HEK293 (cell line): ENCODE measurements at regions not wholly inside any gene's neighbourhood (a gene's known extent, or its start where the extent isn't known, plus 50 kb on each side); places are given as distances from the start of the nearest gene placed in this dataset.

ENCODE experiments used
- HOXA7 ChIP-seq: sonication (generic); formaldehyde crosslinking; IDR thresholded peaks from 2 replicates; pipeline ENCODE4 v1.8.1; 2022; ENCODE audit warnings: missing genetic modification reagents, borderline replicate concordance
- KLF16 ChIP-seq: fragments of 450-650 bp; formaldehyde crosslinking; IDR thresholded peaks from 2 replicates; pipeline ENCODE4 v1.5.1; 2017; ENCODE audit warnings: missing biosample characterization, missing genetic modification characterization
- WT1 ChIP-seq: fragments of 450-650 bp; formaldehyde crosslinking; IDR thresholded peaks from 2 replicates; pipeline ENCODE4 v1.5.1; 2016; ENCODE audit warnings: missing biosample characterization, missing genetic modification characterization
- ZNF585B ChIP-seq: fragments of 450-650 bp; formaldehyde crosslinking; IDR thresholded peaks from 2 replicates; pipeline ENCODE4 v1.5.1; 2016; ENCODE audit warnings: missing biosample characterization, missing genetic modification characterization
- TF ChIP-seq, protein P1 (sequence below): fragments of 450-650 bp; IDR thresholded peaks from 2 replicates; pipeline ENCODE4 v1.5.1; 2018; ENCODE audit warnings: missing biosample characterization, mild to moderate bottlenecking, missing genetic modification characterization
- TF ChIP-seq, protein P2 (sequence below): fragments of 450-650 bp; formaldehyde crosslinking; IDR thresholded peaks from 2 replicates; pipeline ENCODE4 v1.5.1; 2016; ENCODE audit warnings: missing biosample characterization, missing genetic modification characterization

DNA sequence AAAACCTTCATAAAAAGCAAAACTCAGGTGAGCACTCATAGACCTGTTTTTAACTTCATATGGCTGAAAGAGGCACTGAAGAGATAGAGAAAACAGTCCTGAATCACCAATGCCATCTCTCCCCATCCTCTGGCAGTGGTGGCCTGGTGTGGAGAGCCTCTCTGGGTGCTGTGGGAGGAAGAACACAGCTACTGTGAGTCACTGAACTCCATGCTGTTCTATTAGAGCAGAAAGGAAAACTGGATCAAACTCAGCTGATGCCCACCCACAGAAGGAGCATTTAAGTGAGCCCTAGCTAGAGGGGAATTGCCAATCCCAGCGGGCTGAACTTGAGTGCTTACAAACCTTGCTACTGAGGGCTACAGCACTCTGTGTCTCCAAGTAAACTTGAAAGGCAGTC is 115.3 kb upstream of the SESN3 start:
- TF ChIP-seq, protein P1, sequence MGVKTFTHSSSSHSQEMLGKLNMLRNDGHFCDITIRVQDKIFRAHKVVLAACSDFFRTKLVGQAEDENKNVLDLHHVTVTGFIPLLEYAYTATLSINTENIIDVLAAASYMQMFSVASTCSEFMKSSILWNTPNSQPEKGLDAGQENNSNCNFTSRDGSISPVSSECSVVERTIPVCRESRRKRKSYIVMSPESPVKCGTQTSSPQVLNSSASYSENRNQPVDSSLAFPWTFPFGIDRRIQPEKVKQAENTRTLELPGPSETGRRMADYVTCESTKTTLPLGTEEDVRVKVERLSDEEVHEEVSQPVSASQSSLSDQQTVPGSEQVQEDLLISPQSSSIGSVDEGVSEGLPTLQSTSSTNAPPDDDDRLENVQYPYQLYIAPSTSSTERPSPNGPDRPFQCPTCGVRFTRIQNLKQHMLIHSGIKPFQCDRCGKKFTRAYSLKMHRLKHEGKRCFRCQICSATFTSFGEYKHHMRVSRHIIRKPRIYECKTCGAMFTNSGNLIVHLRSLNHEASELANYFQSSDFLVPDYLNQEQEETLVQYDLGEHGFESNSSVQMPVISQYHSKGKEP (tag by site-specific recombination): no peak
- TF ChIP-seq KLF16 (tag by site-specific recombination): no peak
- TF ChIP-seq, protein P2, sequence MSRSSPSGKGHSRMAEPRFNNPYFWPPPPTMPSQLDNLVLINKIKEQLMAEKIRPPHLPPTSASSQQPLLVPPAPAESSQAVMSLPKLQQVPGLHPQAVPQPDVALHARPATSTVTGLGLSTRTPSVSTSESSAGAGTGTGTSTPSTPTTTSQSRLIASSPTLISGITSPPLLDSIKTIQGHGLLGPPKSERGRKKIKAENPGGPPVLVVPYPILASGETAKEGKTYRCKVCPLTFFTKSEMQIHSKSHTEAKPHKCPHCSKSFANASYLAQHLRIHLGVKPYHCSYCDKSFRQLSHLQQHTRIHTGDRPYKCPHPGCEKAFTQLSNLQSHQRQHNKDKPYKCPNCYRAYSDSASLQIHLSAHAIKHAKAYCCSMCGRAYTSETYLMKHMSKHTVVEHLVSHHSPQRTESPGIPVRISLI: no peak
- no peak for TF ChIP-seq HOXA7 (CRISPR knock-in tag)
- TF ChIP-seq WT1 (tag by site-specific recombination): no peak
- no peak for TF ChIP-seq ZNF585B
